ENCODE measurements at regions not wholly inside any gene's neighbourhood (a gene's known extent, or its start where the extent isn't known, plus 50 kb on each side); places are given as distances from the start of the nearest gene placed in this dataset.

DNA sequence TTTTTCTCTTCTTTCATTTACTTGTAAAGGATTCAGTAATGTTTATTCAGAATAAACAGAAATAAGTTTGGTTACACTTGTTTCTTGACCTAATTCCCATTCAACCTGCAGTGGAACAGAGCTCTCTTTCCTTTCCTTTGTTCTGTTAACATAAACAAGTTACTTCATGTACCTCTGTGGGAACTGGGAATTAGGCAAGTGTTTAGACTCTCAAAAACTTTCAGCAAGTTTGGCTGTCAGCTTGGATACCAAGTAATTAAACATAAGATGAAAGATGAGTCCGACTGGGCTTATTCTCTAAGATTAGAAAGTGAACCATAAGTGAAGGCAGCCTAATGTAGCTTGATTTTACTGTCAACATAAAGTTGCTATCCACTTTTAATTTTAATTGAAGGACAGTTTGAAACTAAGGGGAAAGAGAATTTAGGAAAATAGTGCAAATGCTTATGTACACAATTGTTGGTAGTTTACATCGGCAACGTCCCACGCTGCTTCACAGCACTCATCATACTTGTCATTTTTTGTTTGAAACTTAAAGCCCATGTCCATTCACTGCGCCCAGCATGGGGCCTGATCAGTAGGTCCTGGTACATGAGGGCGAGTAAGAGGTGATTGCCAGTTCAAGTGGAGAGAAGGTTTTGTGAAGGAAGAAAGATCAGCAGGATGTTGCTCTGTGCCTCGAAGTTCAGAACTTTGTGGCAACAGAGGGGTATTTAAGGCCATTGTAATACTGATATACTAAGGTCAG is 113.0 kb downstream of the PLEKHG1 start:
- no peak for DNase-seq

DNA sequence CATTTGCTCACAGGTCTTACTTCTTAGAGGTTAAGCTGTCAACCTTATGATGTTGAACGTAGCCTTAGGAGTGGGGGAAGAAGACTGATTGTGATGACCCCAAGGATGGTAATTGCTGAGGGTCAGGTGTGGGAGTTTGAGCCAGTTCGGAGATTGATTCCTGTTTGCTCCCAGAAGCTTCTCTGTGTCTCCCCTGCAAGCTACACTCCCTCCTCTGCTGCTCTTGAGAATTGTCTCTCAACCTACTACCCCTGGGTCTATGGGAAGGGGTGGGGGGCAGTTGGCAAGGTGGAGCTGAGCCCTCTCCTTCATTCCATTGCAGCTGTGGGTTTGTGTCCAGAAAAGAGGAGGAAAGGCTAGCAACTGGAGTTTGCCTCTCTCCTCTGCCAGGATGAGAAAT is 113.8 kb downstream of the PLEKHG1 start:
- no peak for DNase-seq

DNA sequence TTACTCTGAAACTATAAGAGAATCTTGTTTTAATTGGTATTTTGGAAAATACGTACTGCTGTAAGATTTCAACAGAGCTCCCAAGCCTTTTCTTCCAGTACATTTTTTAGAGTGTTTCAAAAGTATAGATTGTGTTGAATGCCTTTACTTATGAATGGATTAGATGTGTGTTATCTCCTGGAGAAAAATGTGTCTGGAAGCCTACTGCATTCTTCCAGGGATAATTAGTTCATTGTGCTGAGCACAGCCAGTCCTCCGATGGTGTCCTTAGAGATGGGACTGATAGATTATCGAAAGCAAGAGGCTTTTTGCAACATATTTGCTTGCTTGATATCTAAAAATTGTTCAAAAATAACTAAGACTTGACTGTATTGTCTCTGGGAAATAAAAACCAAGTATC is 114.2 kb downstream of the PLEKHG1 start:
- peak; percentile 27 for DNase-seq

DNA sequence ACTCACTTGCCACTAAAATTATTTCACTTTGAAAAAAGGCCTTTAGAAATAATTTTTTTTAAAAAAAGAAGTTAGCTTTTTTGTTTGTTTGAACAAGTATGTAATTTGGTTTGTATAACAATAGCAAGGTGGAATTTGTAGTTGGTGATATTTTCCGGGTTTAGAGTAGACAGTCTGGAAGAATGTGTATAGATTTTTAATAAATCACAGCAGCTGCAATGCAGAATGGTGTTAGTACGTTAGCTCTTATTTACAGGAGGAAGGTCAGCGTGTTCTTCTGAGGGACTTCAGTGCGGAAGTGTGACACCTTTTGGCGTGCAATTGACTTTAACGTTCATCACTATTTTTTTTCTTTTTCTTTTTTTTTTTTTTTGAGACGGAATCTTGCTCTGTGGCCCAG is 115.4 kb downstream of the PLEKHG1 start:
- DNase-seq: no peak

DNA sequence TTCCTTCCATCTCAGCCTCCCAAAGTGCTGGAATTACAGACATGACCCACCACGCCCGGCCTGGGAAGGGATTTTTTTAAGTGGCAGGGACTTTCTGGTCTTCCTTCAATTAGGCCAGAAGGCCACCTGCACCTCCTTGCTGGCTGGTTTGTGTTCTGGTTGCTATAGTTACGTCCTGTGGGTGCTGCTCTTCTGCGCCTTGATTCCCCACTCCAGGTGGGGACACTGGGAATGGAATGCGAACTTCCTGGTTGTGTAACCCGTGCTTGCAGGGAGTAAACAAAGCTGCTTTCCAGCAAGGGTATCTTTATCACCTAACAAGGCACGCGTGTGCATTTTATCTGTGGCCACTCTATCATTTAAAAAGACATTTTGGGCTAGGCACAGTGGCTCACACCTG is 117.7 kb downstream of the PLEKHG1 start:
- no peak for DNase-seq

DNA sequence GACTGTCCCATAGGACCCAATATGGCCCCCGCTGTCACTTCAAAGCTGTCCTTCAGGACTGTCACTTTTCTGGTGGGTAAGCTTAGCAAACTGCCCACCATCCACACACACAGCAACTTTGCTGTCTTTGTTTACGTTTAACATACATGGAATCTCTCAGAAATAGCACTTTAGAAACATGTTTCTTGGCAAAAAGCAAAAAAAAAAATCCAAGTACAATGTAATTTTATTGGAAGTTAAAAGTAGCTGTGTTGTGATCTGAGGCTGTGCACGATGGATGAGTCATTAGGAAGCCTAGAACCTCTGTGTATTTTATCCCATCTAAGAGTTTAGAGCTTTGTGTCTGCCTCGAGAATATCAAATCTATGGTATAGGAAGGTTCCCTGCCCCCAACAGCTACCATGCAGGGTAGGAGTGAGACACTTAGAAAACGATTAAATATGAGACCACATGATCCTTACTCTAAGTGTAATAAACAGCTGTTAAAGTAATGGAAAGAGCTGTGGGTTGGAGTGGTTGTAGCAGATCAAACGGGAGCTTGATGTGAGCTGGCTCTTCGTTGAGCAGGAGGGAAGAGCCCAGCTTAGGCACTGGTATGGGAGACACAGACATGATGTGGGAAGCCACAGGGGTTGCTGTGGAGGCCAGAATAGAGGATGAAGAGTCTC is 119.5 kb downstream of the PLEKHG1 start:
- DNase-seq: no peak

DNA sequence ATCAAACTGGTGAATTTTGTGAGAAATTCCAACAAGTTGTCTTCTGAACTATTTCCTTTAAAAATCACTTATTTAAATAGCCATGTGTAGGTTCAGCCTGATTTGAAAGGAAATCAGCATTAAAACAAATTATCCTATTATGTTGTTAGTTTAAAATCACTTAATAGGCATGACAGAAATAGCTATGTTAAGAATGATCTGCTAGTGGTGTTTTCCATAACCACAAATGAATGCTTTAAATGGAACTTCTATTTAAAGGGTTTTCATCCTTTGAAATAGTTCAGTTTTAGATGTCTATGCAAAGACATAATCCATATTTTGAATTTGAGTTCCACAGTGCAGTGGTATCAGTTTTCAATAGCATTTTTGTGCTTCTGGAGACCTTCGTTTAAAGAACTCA is 120.1 kb downstream of the PLEKHG1 start:
- DNase-seq: peak; percentile 32

DNA sequence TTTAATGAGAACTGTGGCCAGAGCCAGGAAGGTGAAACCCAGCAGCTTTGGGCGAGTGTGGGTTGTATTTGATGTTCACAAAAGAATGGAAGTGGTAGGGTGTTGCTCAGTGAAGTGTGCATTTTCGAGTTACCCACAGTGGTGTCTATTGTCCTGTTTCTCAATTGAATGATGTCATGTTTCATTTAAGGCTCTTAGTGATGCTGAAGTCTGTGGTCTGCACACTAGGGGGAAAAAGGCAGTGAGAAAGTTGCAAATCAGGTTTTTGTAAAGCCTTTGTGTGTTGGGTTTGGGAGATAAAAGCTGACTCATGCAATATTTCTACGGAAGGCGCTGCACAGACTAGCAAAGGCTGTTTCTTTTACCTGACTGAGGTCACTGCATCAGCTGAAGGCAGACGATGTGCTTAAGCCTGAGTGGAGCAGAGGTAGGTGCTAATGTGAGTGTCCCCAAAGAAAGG is 121.1 kb downstream of the PLEKHG1 start:
- peak; percentile 78 for DNase-seq

DNA sequence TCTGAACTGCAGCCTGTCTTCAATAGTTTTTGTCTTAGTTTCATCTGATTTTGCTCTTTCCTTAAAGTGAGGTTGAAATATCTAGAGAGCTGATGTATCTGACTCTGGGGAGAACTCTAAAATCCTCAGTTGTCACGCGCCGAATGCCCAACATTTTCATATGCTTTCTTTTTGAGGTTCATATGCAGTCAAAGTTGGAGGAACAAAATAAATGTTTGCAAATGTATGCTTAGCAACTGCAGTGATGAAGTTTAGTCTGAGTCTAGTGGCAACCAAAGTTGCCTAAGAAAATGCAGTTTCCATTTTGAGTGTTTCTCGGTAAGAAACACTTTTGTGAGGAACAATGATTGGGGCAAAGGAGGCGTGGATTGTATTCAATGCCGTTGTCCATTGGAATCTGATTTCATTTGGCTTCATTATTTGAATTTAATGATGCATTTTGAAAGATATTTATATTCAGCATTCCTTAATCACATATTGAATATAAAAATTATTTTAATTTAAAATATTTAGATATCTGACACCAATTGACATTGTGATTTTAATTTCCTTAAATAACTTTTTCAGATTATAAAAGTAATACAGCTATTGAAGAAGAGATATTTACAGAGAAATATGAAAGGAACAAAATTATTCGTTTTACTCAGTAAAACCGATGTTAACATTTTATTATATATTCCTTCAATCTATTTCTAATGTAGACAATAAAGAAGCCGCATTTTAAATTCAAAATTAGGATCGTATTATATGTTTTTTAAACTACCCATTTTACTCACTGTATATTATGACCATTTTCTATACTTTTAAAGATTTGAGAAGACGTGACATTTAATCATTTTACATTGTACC is 122.0 kb downstream of the PLEKHG1 start:
- DNase-seq: peak; percentile 74

DNA sequence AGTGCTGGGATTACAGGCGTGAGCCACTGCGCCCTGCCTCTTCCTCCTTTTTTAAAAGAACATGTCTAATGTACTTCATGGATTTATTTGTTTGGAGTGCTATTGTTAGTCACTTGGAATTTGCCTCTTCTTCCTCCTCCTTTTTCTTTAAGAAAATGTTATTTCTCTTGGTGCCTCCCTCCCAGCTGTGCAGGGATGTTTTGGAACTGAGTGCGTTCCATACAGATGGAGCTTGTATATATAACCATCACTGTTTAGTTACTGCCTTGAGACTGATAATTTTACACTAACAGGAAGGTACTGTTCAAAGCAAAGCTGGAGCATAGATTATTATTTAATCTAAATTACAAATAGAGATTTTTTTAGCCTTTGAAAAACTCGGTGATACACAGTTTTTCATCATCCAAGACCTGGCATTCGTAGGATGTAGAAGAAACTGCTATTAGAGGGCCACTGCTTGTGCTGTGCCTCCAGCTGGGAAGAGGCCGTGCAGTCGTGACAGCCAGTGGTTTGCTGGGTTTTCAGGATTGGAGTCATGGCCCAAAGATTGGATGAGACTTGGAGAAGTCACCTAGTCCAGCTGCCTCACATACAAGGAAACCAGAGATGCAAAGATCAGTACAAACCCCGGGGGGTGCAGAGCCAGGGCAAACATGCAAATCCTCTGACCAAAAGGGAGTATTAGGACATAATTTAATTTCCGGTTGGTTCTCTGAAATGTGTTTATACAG is 123.1 kb downstream of the PLEKHG1 start:
- peak; percentile 31 for DNase-seq

DNA sequence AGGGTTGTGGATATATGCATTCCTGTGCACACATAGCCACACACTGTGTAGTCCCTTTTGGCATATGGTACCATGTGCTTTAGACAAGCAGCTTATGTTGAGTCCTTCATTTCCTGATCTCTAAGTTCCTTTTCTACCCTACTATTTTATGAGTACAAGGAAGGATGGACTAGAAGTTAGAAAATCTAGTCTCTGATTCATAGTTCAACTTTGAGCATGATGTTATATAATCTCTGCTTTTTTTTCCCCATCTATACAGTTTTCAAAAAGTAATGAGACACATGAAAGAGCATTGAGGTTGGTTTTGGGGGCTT is 123.6 kb downstream of the PLEKHG1 start:
- DNase-seq: no peak

DNA sequence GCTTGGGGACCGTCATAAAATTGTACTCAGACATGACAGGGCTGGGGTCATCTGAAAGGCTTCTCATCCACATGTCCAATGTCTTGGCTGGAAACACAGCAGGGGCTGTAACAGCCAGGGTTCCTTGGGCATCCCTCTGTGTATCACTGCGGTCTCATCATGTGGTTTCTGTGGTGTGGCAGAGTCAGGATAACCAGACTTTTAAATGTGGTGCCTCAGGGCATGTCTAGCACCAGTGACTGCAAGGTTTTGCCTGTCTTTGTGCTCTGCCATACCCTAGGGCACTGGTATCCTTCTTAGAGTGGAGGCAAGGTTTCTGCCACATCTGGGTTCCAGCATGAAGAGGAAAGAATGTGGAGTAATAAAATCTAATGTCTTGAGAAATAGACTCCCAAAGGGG is 124.2 kb downstream of the PLEKHG1 start:
- DNase-seq: no peak

DNA sequence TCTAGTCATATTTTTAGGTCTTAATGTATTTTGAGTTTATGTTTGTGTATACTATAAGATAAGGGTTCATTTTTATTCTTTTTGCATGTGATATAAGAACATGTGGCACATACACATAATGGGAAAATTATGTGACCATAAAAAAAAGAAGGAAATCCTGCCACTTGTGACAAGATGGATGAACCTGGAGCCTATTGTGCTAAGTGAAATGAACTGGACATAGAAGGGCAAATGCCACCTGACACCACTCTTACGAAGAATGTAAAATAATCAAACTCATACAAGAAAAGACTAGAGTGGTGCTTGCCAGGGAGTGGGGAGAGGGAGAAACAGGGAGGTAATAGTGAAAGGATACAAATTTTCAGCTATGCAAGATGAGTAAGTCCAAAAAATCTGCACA is 126.1 kb downstream of the PLEKHG1 start:
- no peak for DNase-seq

DNA sequence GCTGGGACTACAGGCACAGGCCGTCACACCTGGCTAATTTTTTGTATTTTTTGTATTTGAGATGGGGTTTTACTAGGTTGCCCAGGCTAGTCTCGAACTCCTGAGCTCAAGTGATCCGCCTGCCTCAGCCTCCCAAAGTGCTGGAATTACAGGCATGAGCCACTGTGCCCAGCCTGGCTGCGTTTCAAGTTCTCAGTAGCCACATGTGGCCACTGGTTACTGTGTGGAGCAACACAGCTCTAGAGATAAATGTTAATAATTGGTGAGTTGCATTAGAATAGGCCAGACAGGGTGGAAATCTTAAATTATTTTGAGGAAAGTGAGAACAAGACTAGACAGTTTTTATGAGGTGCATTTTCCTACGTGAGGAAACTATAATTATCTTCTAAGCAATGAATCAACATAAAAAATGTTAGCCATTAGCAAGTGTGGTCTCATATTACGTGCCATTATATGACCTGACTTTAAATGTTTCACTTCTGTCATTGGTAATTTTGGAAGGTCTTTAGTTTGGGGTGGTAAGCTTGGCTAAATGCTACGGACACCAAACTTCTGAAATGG is 129.6 kb downstream of the PLEKHG1 start:
- no peak for DNase-seq

DNA sequence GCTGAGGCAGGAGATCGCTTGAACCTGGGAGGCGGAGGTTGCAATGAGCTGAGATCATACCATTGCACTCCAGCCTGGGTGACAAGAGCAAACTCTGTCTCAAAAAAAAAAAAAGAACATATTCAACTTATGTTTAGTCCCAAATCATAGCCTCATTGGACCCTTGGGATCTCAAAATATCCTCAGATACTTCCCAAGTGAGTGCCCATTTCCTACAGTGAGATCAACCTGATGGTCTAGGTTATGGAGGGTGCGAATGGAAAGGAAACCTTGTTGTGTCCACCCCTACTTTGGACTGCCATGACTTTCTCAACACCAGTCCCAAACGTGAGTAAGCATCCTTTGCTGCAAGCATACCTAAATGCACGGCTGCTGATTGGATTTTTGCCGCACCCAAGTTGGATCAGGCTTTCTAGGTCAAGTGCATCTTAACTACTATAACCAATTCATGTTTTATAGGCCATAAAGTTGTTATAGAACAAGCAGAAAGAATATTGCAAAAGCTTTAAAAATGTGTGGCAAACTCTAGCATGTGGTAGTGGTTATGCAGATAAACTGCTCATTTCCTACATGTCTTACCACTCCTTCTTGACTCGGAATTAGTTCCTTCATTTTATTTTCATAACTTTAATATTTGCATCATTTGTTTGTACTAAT is 131.2 kb downstream of the PLEKHG1 start:
- no peak for DNase-seq

DNA sequence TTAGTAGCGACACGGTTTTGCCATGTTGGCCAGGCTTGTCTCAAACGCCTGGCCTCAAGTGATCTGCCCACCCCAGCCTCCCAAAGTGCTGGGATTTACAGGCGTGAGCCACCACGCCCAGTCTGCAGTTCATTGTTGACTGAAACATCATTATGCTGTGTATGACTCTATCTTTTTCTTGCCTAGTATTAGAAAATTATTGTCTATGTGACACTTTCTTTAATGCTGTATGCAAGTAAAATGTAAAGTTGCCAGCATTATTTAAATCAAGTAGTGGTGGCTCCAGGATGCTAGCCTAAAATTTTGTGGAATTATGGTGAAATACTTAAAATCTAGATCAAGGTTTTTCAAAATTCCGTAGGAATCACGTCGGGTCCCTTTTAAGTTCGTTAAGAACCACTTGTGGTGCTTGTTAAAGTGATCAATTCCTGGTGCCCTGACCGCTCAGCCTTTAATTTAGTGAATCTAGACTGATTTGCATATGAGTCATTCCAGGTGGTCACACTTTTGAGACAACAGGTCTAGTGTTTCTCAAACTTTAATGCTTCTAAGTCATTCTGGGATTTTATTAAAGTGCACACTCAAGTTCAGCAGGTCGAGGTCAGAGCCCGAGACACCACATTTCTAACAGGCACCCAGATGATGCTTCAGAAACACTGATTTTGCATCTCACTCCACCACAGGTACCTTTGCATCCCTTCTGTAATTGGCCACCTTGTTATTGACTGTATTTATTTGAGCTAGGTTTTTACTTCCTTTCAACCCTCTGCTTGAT is 132.6 kb upstream of the MTHFD1L start:
- no peak for DNase-seq

DNA sequence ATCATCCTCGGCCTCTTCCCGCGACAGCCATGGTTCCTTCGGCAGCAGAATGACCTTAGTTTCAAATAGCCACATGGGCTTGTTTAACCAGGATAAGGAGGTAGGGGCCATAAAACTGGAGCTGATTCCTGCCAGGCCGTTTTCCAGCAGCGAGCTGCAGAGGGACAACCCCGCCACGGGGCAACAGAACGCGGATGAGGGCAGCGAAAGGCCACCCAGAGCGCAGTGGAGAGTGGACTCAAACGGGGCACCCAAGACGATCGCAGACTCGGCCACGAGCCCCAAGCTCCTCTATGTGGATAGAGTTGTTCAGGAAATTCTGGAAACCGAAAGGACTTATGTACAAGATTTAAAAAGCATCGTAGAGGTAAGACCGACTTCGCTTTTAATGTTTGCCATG is 131.8 kb upstream of the MTHFD1L start:
- DNase-seq: no peak

DNA sequence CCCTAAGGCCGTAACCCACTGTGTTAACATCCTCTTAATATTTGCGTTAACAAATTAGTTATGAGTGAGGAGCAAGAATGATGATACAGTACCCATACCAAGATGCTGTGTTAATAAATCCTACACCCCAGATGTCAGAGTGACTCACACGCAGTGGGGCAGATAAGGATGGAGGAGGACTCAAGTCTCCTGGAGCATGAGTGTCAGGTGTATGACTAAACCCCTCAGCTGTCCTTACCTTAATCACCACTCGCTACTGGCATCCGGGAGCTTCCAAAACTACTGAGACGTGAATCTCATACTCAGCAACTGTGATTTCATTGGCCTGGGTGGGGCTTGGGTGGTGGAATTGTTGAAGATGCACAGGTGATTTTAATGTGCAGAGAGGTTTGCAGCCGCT is 131.3 kb upstream of the MTHFD1L start:
- DNase-seq: no peak

DNA sequence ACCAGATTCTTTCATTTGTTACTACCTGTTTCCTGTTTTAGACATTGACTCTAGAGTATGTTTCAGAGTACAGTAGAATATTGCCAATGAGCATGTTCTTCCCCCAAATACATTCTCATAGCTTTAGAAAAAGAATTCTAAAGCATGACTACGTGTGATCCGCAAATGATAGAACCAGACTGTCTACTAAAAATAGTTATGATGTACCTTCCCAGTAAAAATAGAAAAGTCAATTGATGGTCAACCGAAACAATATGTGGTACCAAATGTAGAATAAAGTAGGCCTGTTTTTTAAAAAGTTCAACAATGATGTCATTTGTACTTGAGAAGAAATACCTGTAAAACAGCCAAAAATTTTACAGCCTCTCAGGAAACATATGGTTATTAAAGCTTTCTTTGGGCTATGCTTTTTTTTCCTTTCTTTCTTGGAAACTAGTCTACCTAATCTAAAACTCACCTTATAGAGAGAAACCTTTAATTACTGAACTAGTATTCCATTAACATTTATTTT is 130.1 kb upstream of the MTHFD1L start:
- DNase-seq: no peak

DNA sequence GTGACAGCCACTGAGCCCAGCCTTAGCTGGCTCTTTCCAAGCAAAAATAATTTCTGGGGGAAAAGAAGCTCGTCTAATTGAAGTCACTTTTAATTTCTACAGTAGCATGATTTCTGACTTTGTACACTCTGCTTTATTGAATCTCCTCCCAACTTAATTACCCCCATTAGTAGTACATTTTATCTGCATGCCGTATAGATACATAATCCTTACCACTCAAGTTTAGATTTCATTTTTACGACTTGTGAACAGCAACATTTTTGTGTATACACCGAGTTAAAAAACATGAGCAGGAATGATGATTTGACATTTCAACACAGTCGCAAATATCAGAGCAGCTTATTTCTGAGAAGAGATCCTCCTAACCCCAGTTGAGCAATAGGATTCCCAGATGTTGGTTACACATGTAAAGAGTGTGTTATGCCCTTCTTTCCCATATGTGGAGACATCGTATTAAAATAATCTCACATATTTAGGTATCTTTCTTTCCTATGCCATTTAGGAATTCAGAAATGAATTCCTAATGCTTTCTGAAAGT is 127.3 kb upstream of the MTHFD1L start:
- peak; percentile 61 for DNase-seq

All from skin of body (tissue), 1 donor.